SK-N-SH (cell line): ENCODE measurements at regions not wholly inside any gene's neighbourhood (a gene's known extent, or its start where the extent isn't known, plus 50 kb on each side); places are given as distances from the start of the nearest gene placed in this dataset.
A peak's percentile ranks its signal among the peaks of the same experiment; 100 is the strongest.

ENCODE experiments used
- CTCF ChIA-PET: fragments of 300-600, 350-600 bp; formaldehyde crosslinking; extraction: SDS; loops from one replicate; lab custom pipeline; 2021; lab: Yijun Ruan, JAX
- POLR2A ChIA-PET: fragments of 350-600 bp; sonication (Branson Sonifier 250); formaldehyde crosslinking; extraction: SDS; loops from one replicate; lab custom pipeline; 2020; ENCODE audit warnings: antibody characterized with exemption, inconsistent platforms; lab: Yijun Ruan, JAX
- DNase-seq: peaks from one replicate; pipeline ENCODE4 v3.0.0; 2012
- H2AFZ ChIP-seq: fragments of 200-600 bp; sonication (generic); 2 replicates; pipeline ENCODE4 v1.8.1; 2016; ENCODE audit warnings: antibody characterized with exemption, mild to moderate bottlenecking, low read depth
- H3F3A ChIP-seq: fragments of 200-600 bp; sonication (generic); replicated peaks from 2 replicates; pipeline ENCODE3; 2016; ENCODE audit warnings: antibody characterized with exemption, mild to moderate bottlenecking; ENCODE audit not compliant: insufficient read depth
- H3K27ac ChIP-seq, 2 experiments: fragments of 200-500 bp in 1 of 2; fragments of 200-600 bp in 1 of 2; sonication (Bioruptor generic) in 1 of 2; sonication (generic), shearing (Covaris generic) in 1 of 2; 2 replicates each; pipeline versions ENCODE4 v1.5.1 to v1.6.1; 2014 to 2016; ENCODE audit warnings: low read depth in 2 of 2, inconsistent platforms in 1 of 2, low read length in 1 of 2, mild to moderate bottlenecking in 1 of 2, mixed read lengths in 1 of 2
- H3K27me3 ChIP-seq: fragments of 200-600 bp; sonication (generic), shearing (Covaris generic); 2 replicates; pipeline ENCODE4 v1.6.1; 2016; ENCODE audit warnings: mixed run types; ENCODE audit not compliant: insufficient read depth
- H3K36me3 ChIP-seq, 2 experiments: fragments of 200-500 bp in 1 of 2; fragments of 200-600 bp in 1 of 2; sonication (Bioruptor generic) in 1 of 2; sonication (generic) in 1 of 2; replicated peaks in 1 of 2; 2 replicates each; pipeline versions ENCODE3 to v1.5.1; 2014 to 2016; ENCODE audit warnings: low read length in 1 of 2, mild to moderate bottlenecking in 1 of 2; ENCODE audit not compliant: insufficient read depth in 2 of 2, control insufficient read depth in 1 of 2
- H3K4me1 ChIP-seq, 2 experiments: fragments of 200-500 bp in 1 of 2; fragments of 200-600 bp in 1 of 2; sonication (Bioruptor generic) in 1 of 2; sonication (generic), shearing (Covaris generic) in 1 of 2; 2 replicates each; pipeline versions ENCODE4 v1.5.1 to v1.6.1; 2014 to 2016; ENCODE audit warnings: low read depth in 1 of 2, low read length in 1 of 2, mixed run types in 1 of 2; ENCODE audit not compliant: insufficient read depth in 2 of 2, control insufficient read depth in 1 of 2
- H3K4me2 ChIP-seq: fragments of 200-600 bp; sonication (generic), shearing (Covaris generic); 2 replicates; pipeline ENCODE4 v1.6.1; 2017; ENCODE audit warnings: mixed run types
- H3K4me3 ChIP-seq, 2 experiments: fragments of 200-500 bp in 1 of 2; fragments of 200-600 bp in 1 of 2; sonication (Bioruptor generic) in 1 of 2; sonication (generic), shearing (Covaris generic) in 1 of 2; 2 replicates each; pipeline versions ENCODE4 v1.5.1 to v1.8.1; 2014 to 2016; ENCODE audit warnings: low read depth in 2 of 2, inconsistent platforms in 1 of 2, low read length in 1 of 2, mild to moderate bottlenecking in 1 of 2, mixed read lengths in 1 of 2, moderate library complexity in 1 of 2
- H3K79me2 ChIP-seq: fragments of 200-600 bp; sonication (generic); 2 replicates; pipeline ENCODE4 v1.8.1; 2017; ENCODE audit warnings: mild to moderate bottlenecking; ENCODE audit not compliant: insufficient read depth
- H3K9ac ChIP-seq: fragments of 200-600 bp; sonication (generic); 2 replicates; pipeline ENCODE4 v1.6.1; 2017; ENCODE audit warnings: mixed run types
- H3K9me2 ChIP-seq: fragments of 200-600 bp; sonication (generic); 2 replicates; pipeline ENCODE4 v1.6.1; 2017; ENCODE audit warnings: mixed run types
- H3K9me3 ChIP-seq: fragments of 200-600 bp; sonication (generic); 2 replicates; pipeline ENCODE4 v1.6.1; 2017; ENCODE audit warnings: mixed run types, mild to moderate bottlenecking, moderate library complexity
- H4K20me1 ChIP-seq: fragments of 200-600 bp; sonication (generic); 2 replicates; pipeline ENCODE4 v1.6.1; 2017; ENCODE audit warnings: mild to moderate bottlenecking, mixed run types; ENCODE audit not compliant: insufficient read depth
- EZH2phosphoT487 ChIP-seq: fragments of 200-600 bp; sonication (generic); IDR thresholded peaks from 2 replicates; pipeline ENCODE4 v1.6.1; 2017; ENCODE audit warnings: low read depth, mixed run types, mild to moderate bottlenecking, antibody characterized with exemption, moderate library complexity, borderline replicate concordance
- FOXM1 ChIP-seq: IDR thresholded peaks from 2 replicates; pipeline ENCODE4 v1.4.0; 2012; ENCODE audit warnings: low read depth, mild to moderate bottlenecking
- GABPA ChIP-seq: IDR thresholded peaks from 2 replicates; pipeline ENCODE4 v1.4.0; 2012; ENCODE audit warnings: low read depth, mild to moderate bottlenecking
- NFIC ChIP-seq: IDR thresholded peaks from 2 replicates; pipeline ENCODE4 v1.4.0; 2012; ENCODE audit warnings: borderline replicate concordance
- POLR2AphosphoS5 ChIP-seq: IDR thresholded peaks from 2 replicates; pipeline ENCODE4 v1.6.1; 2012; ENCODE audit warnings: low read depth, low read length
- RAD21 ChIP-seq: IDR thresholded peaks from 2 replicates; pipeline ENCODE4 v1.6.1; 2012; ENCODE audit warnings: mild to moderate bottlenecking, low read length
- RXRA ChIP-seq: IDR thresholded peaks from 2 replicates; pipeline ENCODE4 v1.4.0; 2012; ENCODE audit warnings: low read depth, mild to moderate bottlenecking, borderline replicate concordance
- SMC3 ChIP-seq: IDR thresholded peaks from 2 replicates; pipeline ENCODE4 v1.6.1; 2012; ENCODE audit warnings: low read depth, low read length, improper control_type of control experiment
- TCF12 ChIP-seq: IDR thresholded peaks from 2 replicates; pipeline ENCODE4 v1.4.0; 2012
- YY1 ChIP-seq: IDR thresholded peaks from 2 replicates; pipeline ENCODE4 v1.4.0; 2012; ENCODE audit warnings: low read depth, mild to moderate bottlenecking
- WGBS: methylation state at CpG from one replicate; pipeline ENCODE4 v1.1.6; 2017; ENCODE audit warnings: low lambda C conversion rate; 5-methylcytosine and 5-hydroxymethylcytosine counted together
- TF ChIP-seq, protein P1 (sequence below): IDR thresholded peaks from 2 replicates; pipeline ENCODE4 v1.4.0; 2012; ENCODE audit warnings: low read depth, borderline replicate concordance

DNA sequence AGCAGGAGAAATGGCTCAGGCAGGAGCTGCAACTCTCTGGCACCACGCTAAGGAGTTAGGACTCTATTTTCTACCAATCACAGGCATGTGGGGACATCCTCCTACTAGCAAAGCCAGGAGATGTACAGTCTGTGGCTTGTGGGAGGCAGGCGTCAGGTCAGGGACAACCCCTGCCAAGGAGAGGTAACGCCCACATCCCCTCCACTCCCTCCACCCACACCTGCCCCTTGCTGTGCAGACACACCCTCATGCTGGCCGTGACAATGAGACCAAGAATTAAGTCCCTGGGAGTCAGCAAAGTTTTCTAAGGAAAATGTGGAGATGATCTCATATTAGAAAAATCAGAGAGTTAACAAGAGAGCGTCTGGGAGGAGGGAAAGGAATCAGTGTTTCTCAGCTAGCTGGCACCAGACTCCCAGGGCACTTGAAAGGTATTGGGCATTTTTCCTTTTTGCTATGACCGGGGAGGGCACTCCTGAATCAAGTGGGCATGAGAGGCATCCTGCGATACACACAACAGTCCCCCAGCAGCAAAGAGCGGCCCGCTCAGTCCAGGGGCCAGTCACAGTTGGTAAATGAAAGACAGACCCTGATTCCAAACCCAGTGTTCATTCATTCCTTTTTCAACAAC is 87.3 kb upstream of the RPL38 start (continued):
- no peak for TF ChIP-seq TCF12
- TF ChIP-seq, protein P1, sequence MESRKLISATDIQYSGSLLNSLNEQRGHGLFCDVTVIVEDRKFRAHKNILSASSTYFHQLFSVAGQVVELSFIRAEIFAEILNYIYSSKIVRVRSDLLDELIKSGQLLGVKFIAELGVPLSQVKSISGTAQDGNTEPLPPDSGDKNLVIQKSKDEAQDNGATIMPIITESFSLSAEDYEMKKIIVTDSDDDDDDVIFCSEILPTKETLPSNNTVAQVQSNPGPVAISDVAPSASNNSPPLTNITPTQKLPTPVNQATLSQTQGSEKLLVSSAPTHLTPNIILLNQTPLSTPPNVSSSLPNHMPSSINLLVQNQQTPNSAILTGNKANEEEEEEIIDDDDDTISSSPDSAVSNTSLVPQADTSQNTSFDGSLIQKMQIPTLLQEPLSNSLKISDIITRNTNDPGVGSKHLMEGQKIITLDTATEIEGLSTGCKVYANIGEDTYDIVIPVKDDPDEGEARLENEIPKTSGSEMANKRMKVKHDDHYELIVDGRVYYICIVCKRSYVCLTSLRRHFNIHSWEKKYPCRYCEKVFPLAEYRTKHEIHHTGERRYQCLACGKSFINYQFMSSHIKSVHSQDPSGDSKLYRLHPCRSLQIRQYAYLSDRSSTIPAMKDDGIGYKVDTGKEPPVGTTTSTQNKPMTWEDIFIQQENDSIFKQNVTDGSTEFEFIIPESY, result no peak
- TF ChIP-seq GABPA, result no peak
- no peak for TF ChIP-seq FOXM1
- TF ChIP-seq EZH2phosphoT487, result no peak

GRCh38 chr17:74117087-74117698 is 86.3 kb upstream of the RPL38 start:
- Histone ChIP-seq H2AFZ (no peak overlapping the region), H3K27me3 (no peaks in the 10 kb centered on the region)

More at GRCh38 chr17:74117087-74117698, 86.3 kb upstream of the RPL38 start:
- DNase-seq, result peak; percentile 67
- 46% methylated on average over 19 of the region's 21 CpGs for WGBS
- Histone ChIP-seq H4K20me1 (no peaks in the 10 kb centered on the region), H3K27ac (no peak overlapping the region), H3K4me1 (peaks cover 0 to 17% of the 10 kb centered on the region in 2 experiments; a peak in 1 of 4 replicates), H3K9me2 (no peaks in the 10 kb centered on the region), H3K9me3 (peaks cover 6% of the 10 kb centered on the region; the same call in 1 of the 2 replicates), H3F3A (no peaks in the 10 kb centered on the region), H3K79me2 (no peaks in the 10 kb centered on the region), H3K9ac (no peak overlapping the region), H3K4me2 (no peak overlapping the region)
- ChIA-PET CTCF (interaction anchor here (1.0 to 5.1 kb wide), 12 partner anchors 9 to 291 kb away, joined by 3 to 31 read pairs (median 4); partner anchors contain the start of gene TTYH2), POLR2A (interaction anchor here (1.2 kb wide), 1 partner anchor 728 kb away, joined by 3 read pairs; no protein-coding TSS in a partner anchor)
- TF ChIP-seq POLR2AphosphoS5 (no peak), SMC3 (no peak), RXRA (no peak), NFIC (no peak), YY1 (no peak), FOXM1 (no peak), RAD21 (no peak)
- TF ChIP-seq, protein P1, result no peak
- TF ChIP-seq, all 33 proteins: peak for 0
- H3K36me3 ChIP-seq, result no peaks in the 10 kb centered on the region
- no peak overlapping the region for H3K4me3 ChIP-seq
